C1 segment of cervical spinal cord (tissue), 14 donors: ENCODE measurements at regions not wholly inside any gene's neighbourhood (a gene's known extent, or its start where the extent isn't known, plus 50 kb on each side); places are given as distances from the start of the nearest gene placed in this dataset.

Source experiments
- DNase-seq, 14 donors: peaks; one replicate each; lab custom pipeline; 2025; lab: John Stamatoyannopoulos, UW

GRCh38 chr16:73230651-73231050, 182.7 kb upstream of the ZFHX3 start:
- DNase-seq, result no peak

GRCh38 chr16:73228649-73229048, 180.7 kb upstream of the ZFHX3 start:
- DNase-seq, result no peak

GRCh38 chr16:73226675-73227074, 178.7 kb upstream of the ZFHX3 start:
- no peak for DNase-seq

GRCh38 chr16:73225983-73226382, 178.1 kb upstream of the ZFHX3 start:
- no peak for DNase-seq

GRCh38 chr16:73220836-73221235, 172.9 kb upstream of the ZFHX3 start:
- DNase-seq, result no peak

GRCh38 chr16:73219176-73219575, 171.2 kb upstream of the ZFHX3 start:
- no peak for DNase-seq

- no peak for DNase-seq
Observed at GRCh38 chr16:73217654-73218053, 169.7 kb upstream of the ZFHX3 start.

- no peak for DNase-seq
Observed at GRCh38 chr16:73216932-73217331, 169.0 kb upstream of the ZFHX3 start.

GRCh38 chr16:73215678-73216377, 167.9 kb upstream of the ZFHX3 start:
- no peak for DNase-seq

GRCh38 chr16:73214825-73215677, 167.1 kb upstream of the ZFHX3 start:
- no peak for DNase-seq

GRCh38 chr16:73213732-73214455, 166.0 kb upstream of the ZFHX3 start:
- no peak for DNase-seq

- no peak for DNase-seq
Observed at GRCh38 chr16:73212431-73212830, 164.5 kb upstream of the ZFHX3 start.

GRCh38 chr16:73210686-73211085, 162.8 kb upstream of the ZFHX3 start:
- DNase-seq, result no peak

GRCh38 chr16:73210084-73210483, 162.2 kb upstream of the ZFHX3 start:
- no peak for DNase-seq

GRCh38 chr16:73209190-73209589, 161.3 kb upstream of the ZFHX3 start:
- DNase-seq, result no peak

GRCh38 chr16:73206151-73206707, 158.3 kb upstream of the ZFHX3 start:
- no peak for DNase-seq

GRCh38 chr16:73205153-73205886, 157.4 kb upstream of the ZFHX3 start:
- DNase-seq, result no peak

- no peak for DNase-seq
Observed at GRCh38 chr16:73204359-73205152, 156.6 kb upstream of the ZFHX3 start.

GRCh38 chr16:73202161-73202729, 154.3 kb upstream of the ZFHX3 start:
- DNase-seq, result no peak

- no peak for DNase-seq
Observed at GRCh38 chr16:73199214-73199613, 151.3 kb upstream of the ZFHX3 start.
